OCI-LY7 (cell line): ENCODE measurements at regions not wholly inside any gene's neighbourhood (a gene's known extent, or its start where the extent isn't known, plus 50 kb on each side); places are given as distances from the start of the nearest gene placed in this dataset.

Experiments
- EZH2phosphoT487 ChIP-seq: fragments of 200-600 bp; sonication (generic); IDR thresholded peaks from 2 replicates; pipeline ENCODE4 v1.6.1; 2018; ENCODE audit warnings: low read depth, borderline replicate concordance, mild to moderate bottlenecking, mixed run types, antibody characterized with exemption, low read length, moderate library complexity, mixed read lengths
- TF ChIP-seq, protein P1 (sequence below): fragments of 200-600 bp; sonication (generic); conservative IDR thresholded peaks from 2 replicates; pipeline ENCODE4 v1.5.1; 2014; ENCODE audit warnings: mild to moderate bottlenecking, antibody characterized with exemption, low read length, moderate library complexity, mixed read lengths

DNA sequence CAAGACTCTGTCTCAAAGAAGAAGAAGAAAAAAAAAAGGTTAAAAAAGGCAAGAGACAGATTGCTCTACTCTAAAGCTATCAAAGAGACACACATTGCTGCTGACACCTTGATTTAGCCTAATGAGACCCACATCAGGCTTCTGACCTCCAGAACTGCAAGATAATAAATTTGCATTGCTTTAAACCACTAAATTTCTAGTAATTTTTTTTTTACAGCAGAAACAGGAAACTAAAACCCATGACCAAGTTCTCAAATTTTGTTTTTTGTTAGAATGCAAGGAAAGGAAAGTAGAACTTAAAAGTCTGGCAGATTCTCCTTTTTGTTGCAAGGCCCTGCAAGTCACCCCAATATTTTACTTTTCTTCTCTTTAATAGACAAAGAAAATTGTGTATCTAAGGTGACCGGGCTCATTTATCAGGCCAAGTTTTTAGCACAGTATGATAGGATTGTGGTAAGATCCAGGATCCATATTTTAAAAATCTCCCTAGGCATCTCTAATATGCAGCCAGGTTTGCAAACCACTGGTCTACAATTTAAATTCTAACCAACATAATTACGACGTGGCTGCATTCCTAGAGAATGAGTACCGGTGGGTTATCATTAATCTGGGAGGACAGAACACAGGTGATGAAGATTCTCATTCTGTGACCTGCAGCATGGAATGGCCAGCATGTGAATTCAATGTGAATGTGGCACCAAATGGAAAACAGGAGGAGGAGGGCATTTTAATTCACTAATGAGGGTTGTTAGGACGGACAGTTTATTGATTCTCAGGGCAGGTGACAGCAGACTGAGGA, 56.7 kb upstream of the MED4 start:
- TF ChIP-seq, protein P1, sequence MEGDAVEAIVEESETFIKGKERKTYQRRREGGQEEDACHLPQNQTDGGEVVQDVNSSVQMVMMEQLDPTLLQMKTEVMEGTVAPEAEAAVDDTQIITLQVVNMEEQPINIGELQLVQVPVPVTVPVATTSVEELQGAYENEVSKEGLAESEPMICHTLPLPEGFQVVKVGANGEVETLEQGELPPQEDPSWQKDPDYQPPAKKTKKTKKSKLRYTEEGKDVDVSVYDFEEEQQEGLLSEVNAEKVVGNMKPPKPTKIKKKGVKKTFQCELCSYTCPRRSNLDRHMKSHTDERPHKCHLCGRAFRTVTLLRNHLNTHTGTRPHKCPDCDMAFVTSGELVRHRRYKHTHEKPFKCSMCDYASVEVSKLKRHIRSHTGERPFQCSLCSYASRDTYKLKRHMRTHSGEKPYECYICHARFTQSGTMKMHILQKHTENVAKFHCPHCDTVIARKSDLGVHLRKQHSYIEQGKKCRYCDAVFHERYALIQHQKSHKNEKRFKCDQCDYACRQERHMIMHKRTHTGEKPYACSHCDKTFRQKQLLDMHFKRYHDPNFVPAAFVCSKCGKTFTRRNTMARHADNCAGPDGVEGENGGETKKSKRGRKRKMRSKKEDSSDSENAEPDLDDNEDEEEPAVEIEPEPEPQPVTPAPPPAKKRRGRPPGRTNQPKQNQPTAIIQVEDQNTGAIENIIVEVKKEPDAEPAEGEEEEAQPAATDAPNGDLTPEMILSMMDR: no peak
- TF ChIP-seq EZH2phosphoT487: no peak
